ENCODE measurements at regions not wholly inside any gene's neighbourhood (a gene's known extent, or its start where the extent isn't known, plus 50 kb on each side); places are given as distances from the start of the nearest gene placed in this dataset.

GRCh38 chr10:33455029-33455428 lies 120.6 kb upstream of the NRP1 start:
- DNase-seq (ENCODE audit: extremely low read depth, low read depth) = no peak
- no peak overlapping the region for H3K4me3 ChIP-seq (replicated peaks; ENCODE audit: low read depth, low read length)
- TF ChIP-seq CTCF (IDR thresholded peaks at IDR 0.05; ENCODE audit: low read depth, low read length, missing control alignments) = no peak

GRCh38 chr10:33454554-33454953 lies 120.1 kb upstream of the NRP1 start:
- no peak overlapping the region for H3K4me3 ChIP-seq (replicated peaks; ENCODE audit: low read depth, low read length)
- no peak for DNase-seq (ENCODE audit: extremely low read depth, low read depth)
- TF ChIP-seq CTCF (IDR thresholded peaks at IDR 0.05; ENCODE audit: low read depth, low read length, missing control alignments) = no peak

DNA sequence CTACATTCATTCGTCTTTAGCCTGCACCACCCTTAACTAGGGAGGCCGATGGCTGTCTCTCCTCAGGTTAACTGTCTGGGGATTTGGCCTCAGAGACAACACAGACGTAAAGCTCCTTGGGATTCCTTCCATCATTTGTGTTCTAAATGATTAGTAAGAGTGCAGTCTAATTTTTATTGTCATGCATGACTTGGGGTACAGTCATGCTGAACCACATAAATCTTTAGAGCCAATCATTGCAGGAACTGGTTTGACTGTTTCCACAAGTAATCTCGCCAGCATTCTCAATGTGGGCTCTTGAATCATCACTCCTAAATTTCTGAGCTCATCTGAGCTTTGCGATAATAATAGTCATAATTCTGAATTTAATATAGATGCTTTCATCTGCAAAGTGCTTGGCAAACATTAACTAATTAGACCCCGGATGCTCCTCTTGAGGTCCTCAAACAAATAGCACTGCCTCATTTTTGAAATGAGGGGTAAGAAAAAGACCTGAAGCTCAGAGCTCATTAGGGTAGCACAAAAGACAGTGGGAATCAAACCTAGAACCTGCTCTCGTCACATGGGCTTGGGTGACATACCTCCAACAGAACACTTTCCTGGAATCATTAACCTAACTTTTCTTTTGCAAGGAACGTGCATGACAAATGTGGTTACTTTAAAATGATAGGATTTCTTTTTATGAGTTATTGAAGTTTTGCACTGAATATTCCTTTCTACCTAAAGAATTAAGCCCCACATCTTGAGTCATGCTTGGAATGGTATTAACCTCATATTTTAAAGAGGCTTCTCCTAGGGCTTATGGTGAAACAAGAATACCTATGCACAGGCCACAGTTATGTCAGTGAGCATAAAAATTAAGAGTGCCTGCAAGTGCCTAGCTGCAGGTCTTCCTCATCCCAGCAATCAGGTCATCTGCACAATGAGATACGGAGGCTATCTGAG lies 118.9 kb upstream of the NRP1 start:
- no peak for DNase-seq (ENCODE audit: extremely low read depth, low read depth)
- no peak for TF ChIP-seq CTCF (IDR thresholded peaks at IDR 0.05; ENCODE audit: low read depth, low read length, missing control alignments)
- H3K4me3 ChIP-seq (replicated peaks; ENCODE audit: low read depth, low read length) = no peak overlapping the region

- no peak for DNase-seq (ENCODE audit: extremely low read depth, low read depth)
- no peak overlapping the region for H3K4me3 ChIP-seq (replicated peaks; ENCODE audit: low read depth, low read length)
- TF ChIP-seq CTCF (IDR thresholded peaks at IDR 0.05; ENCODE audit: low read depth, low read length, missing control alignments) = no peak
These were observed 114.1 kb upstream of the NRP1 start for GRCh38 chr10:33448421-33449140.

DNA sequence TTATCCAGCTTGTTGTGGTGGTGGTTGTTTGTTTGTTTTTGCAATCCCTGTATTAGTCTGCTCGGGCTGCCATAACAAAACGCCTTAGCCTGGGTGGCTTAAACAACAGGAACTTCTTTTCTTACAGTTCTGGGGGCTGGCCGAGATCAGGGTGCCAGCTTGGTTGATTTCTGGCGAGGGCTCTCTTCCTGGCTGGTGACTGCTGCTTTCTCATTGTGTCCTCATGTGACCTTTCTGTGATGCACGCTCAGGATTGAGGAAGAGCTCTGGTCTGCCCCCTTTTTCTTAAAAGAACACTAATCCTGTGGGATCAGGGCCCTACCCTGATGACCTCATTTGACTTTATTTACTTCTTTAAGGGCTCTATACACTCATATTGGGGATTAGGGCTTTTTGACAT lies 107.1 kb upstream of the NRP1 start:
- no peak overlapping the region for H3K4me3 ChIP-seq (replicated peaks; ENCODE audit: low read depth, low read length)
- DNase-seq (ENCODE audit: extremely low read depth, low read depth) = no peak

GRCh38 chr10:33434933-33435332 lies 100.5 kb upstream of the NRP1 start:
- H3K4me3 ChIP-seq (replicated peaks; ENCODE audit: low read depth, low read length) = no peak overlapping the region
- no peak for DNase-seq (ENCODE audit: extremely low read depth, low read depth)
- TF ChIP-seq CTCF (IDR thresholded peaks at IDR 0.05; ENCODE audit: low read depth, low read length, missing control alignments) = no peak

More for the DNA sequence above, 107.1 kb upstream of the NRP1 start:
- TF ChIP-seq CTCF (IDR thresholded peaks at IDR 0.05; ENCODE audit: low read depth, low read length, missing control alignments) = no peak
